ENCODE measurements at regions not wholly inside any gene's neighbourhood (a gene's known extent, or its start where the extent isn't known, plus 50 kb on each side); places are given as distances from the start of the nearest gene placed in this dataset.

GRCh38 chr9:7921545-7922197, 122.1 kb upstream of the DMAC1 start:
- H3K27ac Mint-ChIP-seq (ENCODE audit: unreplicated experiment), result no peak overlapping the region
- peaks cover 10% of the 10 kb centered on the region for H3K4me1 Mint-ChIP-seq (ENCODE audit: low read depth, unreplicated experiment)
- Histone ChIP-seq H3K4me1 (peaks cover 23% of the 10 kb centered on the region), H3K9me3 (no peaks in the 10 kb centered on the region), H3K4me3 (ENCODE audit: low read depth, low read length) (no peak overlapping the region), H3K27me3 (replicated peaks; ENCODE audit: control insufficient read depth, insufficient read depth, low read length) (no peaks in the 10 kb centered on the region), H3K36me3 (ENCODE audit: control insufficient read depth, insufficient read depth, low read length) (no peaks in the 10 kb centered on the region)
- BruUV-seq (replicated peaks), result no TSS peak
- CTCF ChIA-PET, result no interaction called here
- intact Hi-C loops (cut with micrococcal nuclease; ENCODE audit: unreplicated experiment), result no loop called here
- no peak for TF ChIP-seq CTCF (IDR thresholded peaks at IDR 0.05; ENCODE audit: insufficient read depth in 1 of 2, low read depth in 1 of 2, low read length in 1 of 2, severe bottlenecking in 1 of 2, unreplicated experiment in 1 of 2)
- H3K36me3 Mint-ChIP-seq (ENCODE audit: insufficient read depth, unreplicated experiment), result no peaks in the 10 kb centered on the region
- H3K9me3 Mint-ChIP-seq (ENCODE audit: unreplicated experiment), result no peaks in the 10 kb centered on the region
- no peaks in the 10 kb centered on the region for H3K27me3 Mint-ChIP-seq (ENCODE audit: insufficient read depth, unreplicated experiment)
- DNase-seq, result no peak
- POLR2A ChIA-PET, result no interaction called here
- H3K4me3 Mint-ChIP-seq (ENCODE audit: unreplicated experiment), result no peak overlapping the region

GRCh38 chr9:7912037-7912535, 112.5 kb upstream of the DMAC1 start:
- H3K4me3 ChIP-seq (ENCODE audit: low read depth, low read length), result no peak overlapping the region
- no peaks in the 10 kb centered on the region for H3K9me3 Mint-ChIP-seq (ENCODE audit: unreplicated experiment)
- intact Hi-C loops (cut with micrococcal nuclease; ENCODE audit: unreplicated experiment), result no loop called here
- H3K27ac Mint-ChIP-seq (ENCODE audit: unreplicated experiment), result no peak overlapping the region
- ChIA-PET POLR2A (no interaction called here), CTCF (no interaction called here)
- H3K27me3 Mint-ChIP-seq (ENCODE audit: insufficient read depth, unreplicated experiment), result no peaks in the 10 kb centered on the region
- no peaks in the 10 kb centered on the region for H3K9me3 ChIP-seq
- no peak for DNase-seq
- no TSS peak for BruUV-seq (replicated peaks)
- TF ChIP-seq CTCF (IDR thresholded peaks at IDR 0.05; ENCODE audit: insufficient read depth in 1 of 2, low read depth in 1 of 2, low read length in 1 of 2, severe bottlenecking in 1 of 2, unreplicated experiment in 1 of 2), result no peak
- no peaks in the 10 kb centered on the region for H3K27me3 ChIP-seq (replicated peaks; ENCODE audit: control insufficient read depth, insufficient read depth, low read length)
- peaks cover 10% of the 10 kb centered on the region for H3K4me1 ChIP-seq
- H3K4me1 Mint-ChIP-seq (ENCODE audit: low read depth, unreplicated experiment), result peaks cover 6% of the 10 kb centered on the region
- H3K36me3 Mint-ChIP-seq (ENCODE audit: insufficient read depth, unreplicated experiment), result no peaks in the 10 kb centered on the region
- H3K4me3 Mint-ChIP-seq (ENCODE audit: unreplicated experiment), result no peak overlapping the region
- no peaks in the 10 kb centered on the region for H3K36me3 ChIP-seq (ENCODE audit: control insufficient read depth, insufficient read depth, low read length)

- Mint-ChIP-seq H3K4me3 (ENCODE audit: unreplicated experiment) (no peak overlapping the region), H3K4me1 (ENCODE audit: low read depth, unreplicated experiment) (peaks cover 6% of the 10 kb centered on the region), H3K27ac (ENCODE audit: unreplicated experiment) (peak overlapping the region; percentile 61), H3K9me3 (ENCODE audit: unreplicated experiment) (no peaks in the 10 kb centered on the region), H3K36me3 (ENCODE audit: insufficient read depth, unreplicated experiment) (peaks cover 5% of the 10 kb centered on the region), H3K27me3 (ENCODE audit: insufficient read depth, unreplicated experiment) (no peaks in the 10 kb centered on the region)
- H3K4me3 ChIP-seq (ENCODE audit: low read depth, low read length), result no peak overlapping the region
- H3K9me3 ChIP-seq, result no peaks in the 10 kb centered on the region
- no peaks in the 10 kb centered on the region for H3K27me3 ChIP-seq (replicated peaks; ENCODE audit: control insufficient read depth, insufficient read depth, low read length)
- TF ChIP-seq CTCF (IDR thresholded peaks at IDR 0.05; ENCODE audit: insufficient read depth in 1 of 2, low read depth in 1 of 2, low read length in 1 of 2, severe bottlenecking in 1 of 2, unreplicated experiment in 1 of 2), result no peak
- no peak for DNase-seq
- intact Hi-C loops (cut with micrococcal nuclease; ENCODE audit: unreplicated experiment), result no loop called here
- no TSS peak for BruUV-seq (replicated peaks)
- H3K36me3 ChIP-seq (ENCODE audit: control insufficient read depth, insufficient read depth, low read length), result no peaks in the 10 kb centered on the region
- ChIA-PET POLR2A (no interaction called here), CTCF (no interaction called here)
- no peaks in the 10 kb centered on the region for H3K4me1 ChIP-seq
Measured at GRCh38 chr9:7910426-7911020, 110.9 kb upstream of the DMAC1 start.
